Gastroesophageal sphincter (tissue), 4 donors: ENCODE measurements at regions not wholly inside any gene's neighbourhood (a gene's known extent, or its start where the extent isn't known, plus 50 kb on each side); places are given as distances from the start of the nearest gene placed in this dataset.
"Not testable (repeated sequence)": the region's sequence is repeated elsewhere in the genome, so short reads cannot be mapped to it uniquely, and the experiment has no call there.

Experiments used
- ATAC-seq: fragments of 150-250 bp; one replicate; pipeline ENCODE4 v1.9.1; 2016; ENCODE audit warnings: mild to moderate bottlenecking, moderate library complexity
- H3K27ac ChIP-seq, 4 donors: fragments of 200-600 bp; sonication (generic) in 3 of 4; 1 replicate in 3 of 4; 2 replicates in 1 of 4; pipeline ENCODE4 v1.5.1; 2016 to 2019
- H3K27me3 ChIP-seq: fragments of 200-600 bp; sonication (generic); one replicate; pipeline ENCODE4 v1.5.1; 2019
- H3K36me3 ChIP-seq, 2 donors: fragments of 200-600 bp; sonication (generic); one replicate each; pipeline ENCODE4 v1.5.1; 2019; ENCODE audit warnings: control low read depth in 1 of 2
- H3K4me1 ChIP-seq, 3 donors: fragments of 200-600 bp; sonication (generic); 1 replicate in 2 of 3; 2 replicates in 1 of 3; pipeline ENCODE4 v1.5.1; 2016 to 2019; ENCODE audit warnings: control low read depth in 2 of 3
- H3K4me3 ChIP-seq, 2 donors: fragments of 200-600 bp; sonication (generic); one replicate each; pipeline ENCODE4 v1.5.1; 2019; ENCODE audit warnings: mild to moderate bottlenecking in 1 of 2, moderate library complexity in 1 of 2
- H3K9me3 ChIP-seq, 3 donors: fragments of 200-600 bp; sonication (generic); one replicate each; pipeline ENCODE4 v1.5.1; 2017 to 2019; ENCODE audit warnings: control low read depth in 2 of 3
- CTCF ChIP-seq, 4 experiments: fragments of 200-600 bp in 2 of 4; fragments of 450-650 bp in 2 of 4; sonication (generic) in 1 of 4; IDR thresholded peaks; one replicate each; pipeline ENCODE4 v1.5.1; 2017 to 2019; ENCODE audit warnings: antibody characterized with exemption in 4 of 4, mild to moderate bottlenecking in 2 of 4, moderate library complexity in 2 of 4
- EP300 ChIP-seq: sonication (generic); formaldehyde crosslinking; IDR thresholded peaks from one replicate; pipeline ENCODE4 v1.6.1; 2017; ENCODE audit warnings: antibody characterized with exemption, mild to moderate bottlenecking
- POLR2A ChIP-seq, 2 donors: fragments of 450-650 bp; IDR thresholded peaks; one replicate each; pipeline ENCODE4 v1.6.1; 2017; ENCODE audit warnings: antibody characterized with exemption in 2 of 2, mild to moderate bottlenecking in 2 of 2, moderate library complexity in 1 of 2
- POLR2AphosphoS5 ChIP-seq: sonication (generic); formaldehyde crosslinking; IDR thresholded peaks from one replicate; pipeline ENCODE4 v1.6.1; 2017; ENCODE audit warnings: antibody characterized with exemption
- WGBS, 2 donors: methylation state at CpG; one replicate each; pipeline ENCODE4 v1.1.5; 2018; ENCODE audit warnings: low coverage in 1 of 2; 5-methylcytosine and 5-hydroxymethylcytosine counted together

DNA sequence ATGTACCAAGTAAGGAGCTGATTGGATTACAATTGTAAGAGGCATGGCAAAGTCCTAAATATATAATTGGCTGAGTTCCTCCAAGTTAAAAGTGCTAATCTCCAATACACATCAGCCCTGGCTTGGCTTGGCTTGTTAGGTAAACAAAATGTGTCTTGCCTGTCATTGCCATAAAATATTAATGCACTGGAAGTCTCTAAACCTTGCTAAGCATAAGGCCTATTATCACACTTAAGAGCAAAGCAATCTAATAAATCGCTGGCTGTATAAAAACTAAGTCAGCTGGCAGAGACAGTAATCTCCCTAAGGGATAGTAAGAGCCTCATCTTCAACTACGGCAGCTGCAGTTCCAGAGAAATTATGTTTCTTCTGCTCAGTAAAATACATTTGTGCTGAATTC, 418.6 kb upstream of the GRAMD2B start:
- Histone ChIP-seq H3K4me3 (no peak overlapping the region), H3K27me3 (no peaks in the 10 kb centered on the region), H3K4me1 (peaks cover 10 to 33% (median 10%) of the 10 kb centered on the region in 3 donors), H3K27ac (no peak overlapping the region), H3K9me3 (no peaks in the 10 kb centered on the region), H3K36me3 (no peaks in the 10 kb centered on the region)
- TF ChIP-seq POLR2AphosphoS5: no peak
- TF ChIP-seq POLR2A (IDR thresholded peaks at IDR 0.05): no peak
- TF ChIP-seq CTCF (IDR thresholded peaks at IDR 0.05): no peak
- TF ChIP-seq EP300: no peak
- WGBS, 2 donors: 19 to 45% methylated on average over 2 of the region's 2 CpGs
- no peak for ATAC-seq

- Histone ChIP-seq H3K4me1 (peaks cover 6 to 20% (median 6%) of the 10 kb centered on the region in 3 donors), H3K9me3 (no peaks in the 10 kb centered on the region), H3K27ac (no peak overlapping the region), H3K36me3 (no peaks in the 10 kb centered on the region), H3K27me3 (no peaks in the 10 kb centered on the region), H3K4me3 (no peak overlapping the region)
- TF ChIP-seq EP300 (no peak), CTCF (IDR thresholded peaks at IDR 0.05) (no peak), POLR2A (IDR thresholded peaks at IDR 0.05) (no peak), POLR2AphosphoS5 (no peak)
- 89 to 100% methylated on average over 1 of the region's 1 CpG for WGBS, 2 donors
- no peak for ATAC-seq
Measured at GRCh38 chr5:126007841-126008240, 415.4 kb upstream of the GRAMD2B start.

DNA sequence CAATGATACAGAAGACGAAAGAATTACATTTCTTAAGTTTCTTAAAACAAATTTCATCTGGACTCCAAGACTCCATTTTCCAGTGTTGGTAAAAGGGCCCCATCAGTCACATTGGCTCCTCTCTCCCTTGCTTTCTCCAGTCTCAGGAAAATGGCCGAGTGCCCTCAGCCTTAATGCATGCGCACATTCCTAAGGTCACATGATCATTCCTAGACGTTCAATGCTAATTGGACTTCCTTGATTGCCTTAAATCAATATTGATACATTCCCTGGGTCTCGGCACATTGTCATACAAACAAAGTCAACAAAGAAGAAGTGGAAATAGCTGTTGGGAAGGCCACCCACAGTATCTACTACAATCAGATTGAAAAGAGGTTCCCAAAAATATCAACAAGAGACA, 413.6 kb upstream of the GRAMD2B start:
- H3K4me3 ChIP-seq: no peak overlapping the region
- H3K27me3 ChIP-seq: no peaks in the 10 kb centered on the region
- WGBS, 2 donors: 70 to 94% methylated on average over 4 to 5 of the region's 5 CpGs
- no peaks in the 10 kb centered on the region for H3K9me3 ChIP-seq
- TF ChIP-seq EP300 (no peak), CTCF (IDR thresholded peaks at IDR 0.05) (no peak), POLR2AphosphoS5 (no peak), POLR2A (IDR thresholded peaks at IDR 0.05) (no peak)
- ATAC-seq: no peak
- peaks cover 0 to 8% (median 0%) of the 10 kb centered on the region in 3 donors for H3K4me1 ChIP-seq
- no peak overlapping the region for H3K27ac ChIP-seq
- H3K36me3 ChIP-seq: no peaks in the 10 kb centered on the region

DNA sequence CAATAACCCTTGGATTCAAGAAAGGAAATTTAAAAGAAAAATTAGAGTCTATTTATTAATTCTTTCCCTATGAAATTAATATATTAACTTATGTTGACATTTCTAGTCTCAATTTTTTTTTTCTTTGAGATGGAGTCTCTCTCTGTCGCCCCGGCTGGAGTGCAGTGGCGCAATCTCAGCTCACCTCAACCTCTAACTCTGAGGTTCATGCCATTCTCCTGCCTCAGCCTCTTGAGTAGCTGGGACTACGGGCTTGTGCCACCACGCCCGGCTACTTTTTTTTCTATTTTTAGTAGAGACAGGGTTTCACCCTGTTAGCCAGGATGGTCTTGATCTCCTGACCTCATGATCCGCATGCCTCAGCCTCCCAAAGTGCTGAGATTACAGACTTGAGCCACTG, 411.7 kb upstream of the GRAMD2B start:
- H3K27ac ChIP-seq, H3K9me3 ChIP-seq, H3K36me3 ChIP-seq, H3K27me3 ChIP-seq, ATAC-seq, H3K4me3 ChIP-seq: not testable (repeated sequence)
- H3K4me1 ChIP-seq: peaks cover 0 to 21% (median 0%) of the 10 kb centered on the region in 3 donors
- 91 to 100% methylated on average over 7 of the region's 7 CpGs for WGBS, 2 donors

- no peak overlapping the region for H3K4me3 ChIP-seq
- H3K9me3 ChIP-seq: no peaks in the 10 kb centered on the region
- WGBS, 2 donors: 80 to 82% methylated on average over 1 of the region's 1 CpG
- ATAC-seq: no peak
- H3K27me3 ChIP-seq: no peaks in the 10 kb centered on the region
- no peaks in the 10 kb centered on the region for H3K36me3 ChIP-seq
- no peak for TF ChIP-seq POLR2AphosphoS5
- TF ChIP-seq POLR2A (IDR thresholded peaks at IDR 0.05): no peak
- TF ChIP-seq CTCF (IDR thresholded peaks at IDR 0.05): no peak
- TF ChIP-seq EP300: no peak
- H3K27ac ChIP-seq: no peak overlapping the region
- H3K4me1 ChIP-seq: peaks cover 0 to 22% (median 0%) of the 10 kb centered on the region in 3 donors
Measured at GRCh38 chr5:126014676-126015075, 408.5 kb upstream of the GRAMD2B start.
